AG10803 (cell line): ENCODE measurements at regions not wholly inside any gene's neighbourhood (a gene's known extent, or its start where the extent isn't known, plus 50 kb on each side); places are given as distances from the start of the nearest gene placed in this dataset.

Experiments used
- DNase-seq: peaks from one replicate; pipeline ENCODE4 v3.0.0; 2010; ENCODE audit warnings: low read depth
- H3K4me3 ChIP-seq: 2 replicates; pipeline ENCODE4 v1.5.1; 2011; ENCODE audit warnings: mild to moderate bottlenecking, low read length, control low read depth
- CTCF ChIP-seq: conservative IDR thresholded peaks from 2 replicates; pipeline ENCODE4 v1.5.1; 2011; ENCODE audit warnings: mild to moderate bottlenecking, low read length, control low read depth, inconsistent platforms

DNA sequence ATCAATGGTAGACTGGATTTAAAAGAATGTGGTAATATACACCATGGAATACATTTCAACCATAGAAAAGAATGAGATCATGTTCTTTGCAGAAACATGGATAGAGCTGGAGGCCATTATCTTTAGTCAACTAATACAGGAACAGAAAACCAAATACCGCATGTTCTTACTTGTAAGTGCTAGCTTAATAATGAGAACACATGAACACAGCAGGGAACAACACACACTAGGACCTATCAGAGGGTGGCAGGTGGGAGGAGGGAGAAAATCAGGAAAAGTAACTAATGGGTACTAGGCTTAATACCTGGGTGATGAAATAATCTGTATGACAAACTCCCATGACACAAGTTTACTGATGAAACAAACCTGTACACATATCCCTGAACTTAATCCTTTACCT, 1435.2 kb downstream of the REEP3 start:
- no peak for TF ChIP-seq CTCF
- DNase-seq: no peak
- H3K4me3 ChIP-seq: no peak overlapping the region

GRCh38 chr10:64959116-64959515, 1437.9 kb downstream of the REEP3 start:
- no peak overlapping the region for H3K4me3 ChIP-seq
- no peak for TF ChIP-seq CTCF
- DNase-seq: no peak

GRCh38 chr10:64959883-64960282, 1438.7 kb downstream of the REEP3 start:
- TF ChIP-seq CTCF: no peak
- DNase-seq: no peak
- H3K4me3 ChIP-seq: no peak overlapping the region

DNA sequence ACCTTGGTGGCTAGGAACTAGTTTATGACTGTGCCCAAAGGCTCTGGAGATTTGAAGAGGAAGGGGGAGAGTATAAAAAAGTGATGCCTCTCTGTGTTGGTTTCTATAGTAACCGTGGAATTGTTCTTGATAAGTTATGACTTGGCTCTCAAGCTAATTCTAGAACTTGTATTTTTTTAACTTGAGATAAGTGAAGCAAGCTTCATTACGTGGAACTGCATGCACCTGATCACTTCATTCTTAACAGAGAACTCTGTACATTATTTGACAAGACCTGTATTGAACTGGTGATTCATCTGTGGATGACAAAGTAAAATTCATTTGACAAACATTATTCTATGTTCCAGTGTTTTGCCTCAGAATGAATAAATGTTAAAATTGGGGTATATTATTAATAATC, 1452.2 kb downstream of the REEP3 start:
- no peak for TF ChIP-seq CTCF
- no peak overlapping the region for H3K4me3 ChIP-seq
- DNase-seq: no peak

GRCh38 chr10:64976150-64976549, 1454.9 kb downstream of the REEP3 start:
- no peak for TF ChIP-seq CTCF
- DNase-seq: no peak
- H3K4me3 ChIP-seq: no peak overlapping the region

DNA sequence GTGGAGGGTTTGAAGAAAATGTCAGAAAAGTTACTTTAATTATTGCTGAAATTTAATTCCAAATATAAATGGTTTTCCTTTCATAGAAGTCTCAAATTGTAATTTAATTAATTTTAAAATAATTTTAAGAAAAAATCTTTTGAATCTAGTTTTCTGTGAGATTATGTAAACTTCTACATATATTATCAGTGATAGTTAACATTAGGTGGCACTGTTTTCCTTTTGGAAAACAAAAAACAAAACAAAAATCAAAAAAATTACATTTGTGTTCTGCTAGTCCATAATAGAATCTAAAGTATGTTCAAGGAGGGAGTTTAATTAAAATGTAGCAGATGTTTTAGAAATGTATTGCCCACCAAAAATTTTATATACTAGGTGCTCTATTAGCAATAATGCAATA, 1456.7 kb downstream of the REEP3 start:
- no peak overlapping the region for H3K4me3 ChIP-seq
- DNase-seq: no peak
- TF ChIP-seq CTCF: no peak

GRCh38 chr10:64996886-64997285, 1475.7 kb downstream of the REEP3 start:
- no peak overlapping the region for H3K4me3 ChIP-seq
- no peak for TF ChIP-seq CTCF
- no peak for DNase-seq
